ENCODE measurements at regions not wholly inside any gene's neighbourhood (a gene's known extent, or its start where the extent isn't known, plus 50 kb on each side); places are given as distances from the start of the nearest gene placed in this dataset.

DNA sequence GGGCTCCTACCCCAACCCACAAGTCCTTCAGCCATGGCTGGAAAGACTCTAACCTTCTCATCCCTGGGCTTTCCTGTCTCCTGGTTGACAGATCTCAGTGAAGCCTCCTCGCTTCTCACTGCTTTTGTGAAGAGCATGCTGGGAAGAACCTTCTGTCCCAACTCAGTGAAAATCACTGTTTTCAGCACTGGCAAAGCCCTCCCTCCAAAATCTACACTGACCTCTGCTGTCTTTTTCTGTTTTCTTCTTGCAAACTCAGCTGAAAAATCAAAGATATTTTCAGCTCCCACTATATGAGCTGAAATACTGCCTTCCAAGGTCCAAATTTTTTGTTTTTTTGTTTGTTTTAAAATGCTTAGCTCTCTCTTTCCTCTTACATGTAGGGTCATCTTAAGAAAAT, 266.3 kb upstream of the AGAP1 start:
- TF ChIP-seq POLR2A (IDR thresholded peaks at IDR 0.05): no peak
- TF ChIP-seq, protein P1, sequence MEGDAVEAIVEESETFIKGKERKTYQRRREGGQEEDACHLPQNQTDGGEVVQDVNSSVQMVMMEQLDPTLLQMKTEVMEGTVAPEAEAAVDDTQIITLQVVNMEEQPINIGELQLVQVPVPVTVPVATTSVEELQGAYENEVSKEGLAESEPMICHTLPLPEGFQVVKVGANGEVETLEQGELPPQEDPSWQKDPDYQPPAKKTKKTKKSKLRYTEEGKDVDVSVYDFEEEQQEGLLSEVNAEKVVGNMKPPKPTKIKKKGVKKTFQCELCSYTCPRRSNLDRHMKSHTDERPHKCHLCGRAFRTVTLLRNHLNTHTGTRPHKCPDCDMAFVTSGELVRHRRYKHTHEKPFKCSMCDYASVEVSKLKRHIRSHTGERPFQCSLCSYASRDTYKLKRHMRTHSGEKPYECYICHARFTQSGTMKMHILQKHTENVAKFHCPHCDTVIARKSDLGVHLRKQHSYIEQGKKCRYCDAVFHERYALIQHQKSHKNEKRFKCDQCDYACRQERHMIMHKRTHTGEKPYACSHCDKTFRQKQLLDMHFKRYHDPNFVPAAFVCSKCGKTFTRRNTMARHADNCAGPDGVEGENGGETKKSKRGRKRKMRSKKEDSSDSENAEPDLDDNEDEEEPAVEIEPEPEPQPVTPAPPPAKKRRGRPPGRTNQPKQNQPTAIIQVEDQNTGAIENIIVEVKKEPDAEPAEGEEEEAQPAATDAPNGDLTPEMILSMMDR (IDR thresholded peaks at IDR 0.05): no peak
